ENCODE measurements at regions not wholly inside any gene's neighbourhood (a gene's known extent, or its start where the extent isn't known, plus 50 kb on each side); places are given as distances from the start of the nearest gene placed in this dataset.
"Not testable (repeated sequence)": the region's sequence is repeated elsewhere in the genome, so short reads cannot be mapped to it uniquely, and the experiment has no call there.

DNA sequence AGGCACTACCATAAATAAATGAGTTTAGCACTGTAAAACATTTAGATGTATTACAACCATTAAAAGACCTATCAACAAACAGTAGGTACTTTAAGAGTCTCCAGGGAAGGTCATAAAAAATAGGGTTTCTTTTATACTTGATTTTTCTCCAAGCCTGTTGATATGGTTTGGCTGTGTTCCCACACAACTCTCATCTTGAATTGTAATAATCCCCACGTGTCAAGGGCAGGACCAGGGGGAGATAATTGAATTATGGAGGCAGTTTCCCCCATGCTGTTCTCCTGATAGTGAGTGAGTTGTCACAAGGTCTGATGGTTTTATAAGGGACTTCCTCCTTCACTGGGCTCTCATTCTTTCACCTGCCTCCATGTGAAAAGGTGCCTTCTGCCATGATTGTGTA lies 468.9 kb upstream of the UBE2E2 start:
- no peak for DNase-seq (ENCODE audit: low read depth)

DNA sequence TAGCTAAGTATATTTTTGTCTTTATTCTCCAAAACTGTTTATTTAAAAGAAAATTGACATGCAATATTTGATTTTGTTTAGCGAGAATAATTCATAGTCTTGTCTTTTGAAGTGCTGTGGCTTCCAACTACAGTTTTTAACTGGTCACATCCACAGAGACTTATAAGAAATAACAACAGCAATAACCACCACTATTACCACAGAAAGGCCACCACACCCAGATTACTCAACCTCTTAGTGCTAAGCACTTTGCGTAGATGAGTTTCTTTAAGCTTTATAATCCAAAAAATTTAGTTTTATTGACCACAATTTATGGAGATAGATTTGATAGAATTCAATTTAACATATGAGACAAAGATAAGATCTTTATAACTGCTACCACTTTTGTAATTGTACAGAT lies 468.4 kb upstream of the UBE2E2 start:
- no peak for DNase-seq (ENCODE audit: low read depth)

DNA sequence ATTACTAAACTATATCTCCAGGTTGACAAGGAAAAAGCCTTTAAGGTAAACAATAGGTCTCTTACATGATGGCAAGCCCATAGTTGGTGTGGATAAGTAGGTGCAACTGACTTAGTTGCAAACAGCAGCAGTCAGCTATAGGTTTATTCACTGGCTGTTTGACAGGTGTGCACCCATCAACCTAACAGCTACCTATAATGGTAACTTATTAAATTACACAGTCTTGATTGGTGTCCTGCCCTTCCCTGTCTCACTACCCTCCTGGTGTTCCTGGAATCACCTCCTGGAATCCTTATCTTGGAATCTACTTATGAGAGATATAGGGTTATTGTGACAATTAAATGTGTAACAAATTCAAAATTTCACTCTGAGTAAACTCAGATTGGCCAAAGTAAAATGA lies 467.8 kb upstream of the UBE2E2 start:
- no peak for DNase-seq (ENCODE audit: low read depth)

DNA sequence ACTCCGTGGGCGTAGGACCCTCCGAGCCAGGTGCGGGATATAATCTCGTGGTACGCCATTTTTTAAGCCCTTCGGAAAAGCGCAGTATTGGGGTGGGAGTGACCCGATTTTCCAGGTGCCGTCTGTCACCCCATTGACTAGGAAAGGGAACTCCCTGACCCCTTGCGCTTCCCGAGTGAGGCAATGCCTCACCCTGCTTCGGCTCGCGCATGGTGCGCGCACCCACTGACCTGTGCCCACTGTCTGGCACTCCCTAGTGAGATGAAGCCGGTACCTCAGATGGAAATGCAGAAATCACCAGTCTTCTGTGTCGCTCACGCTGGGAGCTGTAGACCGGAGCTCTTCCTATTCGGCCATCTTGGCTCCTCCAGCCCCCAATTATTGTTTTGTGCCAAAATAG lies 459.7 kb upstream of the UBE2E2 start:
- not testable (repeated sequence) for DNase-seq (ENCODE audit: low read depth)

DNA sequence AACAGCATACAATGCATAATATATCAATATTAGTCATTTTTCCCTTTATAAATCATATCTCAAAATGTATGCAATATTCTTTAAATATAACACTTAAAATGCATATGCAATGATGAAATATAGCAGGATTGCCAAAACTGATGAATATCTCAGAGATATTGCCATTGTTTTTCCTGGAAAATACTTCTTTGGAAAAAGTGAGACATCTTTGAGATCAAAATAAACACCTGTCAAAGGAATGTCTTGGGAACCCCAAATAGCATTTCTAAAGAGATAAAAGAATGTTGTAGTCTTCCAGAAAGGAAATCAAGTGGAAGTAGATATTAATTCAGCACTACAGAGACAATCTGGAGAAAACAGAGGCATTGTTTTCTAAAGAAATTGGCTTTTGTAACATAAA lies 457.8 kb upstream of the UBE2E2 start:
- no peak for DNase-seq (ENCODE audit: low read depth)

DNA sequence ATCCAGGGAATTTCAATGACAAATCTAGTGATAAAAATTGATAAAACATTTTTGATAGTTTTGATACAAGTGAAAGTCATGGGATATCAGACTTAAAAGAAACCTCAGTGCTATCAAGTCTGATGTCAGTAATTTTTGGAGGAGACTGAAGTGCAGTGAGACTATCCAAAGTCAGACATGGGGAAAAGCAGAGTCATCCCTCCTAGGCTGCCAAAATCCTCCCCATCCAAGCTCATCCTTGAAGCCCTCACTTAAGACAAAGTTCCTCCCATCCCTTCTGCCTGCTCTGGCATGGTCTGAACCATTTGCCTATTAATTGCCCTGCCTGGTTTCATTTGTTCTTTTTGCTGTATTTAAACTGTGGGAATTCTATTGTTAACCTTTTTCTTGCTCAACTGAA lies 456.9 kb upstream of the UBE2E2 start:
- no peak for DNase-seq (ENCODE audit: low read depth)

DNA sequence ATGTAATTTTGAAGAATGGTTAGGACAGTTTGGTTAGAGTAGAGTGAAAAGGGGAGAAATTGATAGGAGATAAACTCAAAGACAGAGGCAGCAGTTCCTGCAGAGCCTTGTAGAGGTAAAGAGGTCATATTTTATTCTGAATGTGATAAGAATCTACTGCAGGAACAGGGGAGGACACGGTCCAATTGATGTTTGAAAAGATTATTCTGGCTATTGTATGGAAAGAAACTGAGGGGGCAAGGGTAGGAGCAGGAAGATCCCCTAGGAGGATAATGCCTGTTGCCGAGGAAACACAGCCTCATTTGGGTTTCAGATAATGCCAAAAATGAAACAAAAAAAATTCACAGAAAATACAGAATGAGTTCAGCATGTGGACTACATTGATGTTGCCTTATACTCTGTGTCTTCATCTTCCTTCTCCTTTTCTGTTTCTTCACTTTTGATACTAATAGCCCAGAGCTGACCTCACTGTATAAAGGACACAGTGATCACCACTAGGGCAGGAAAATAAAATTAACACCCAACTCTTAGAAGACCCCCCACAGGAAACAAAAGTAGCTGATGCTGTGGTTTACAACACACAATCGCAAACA lies 454.6 kb upstream of the UBE2E2 start:
- DNase-seq (ENCODE audit: low read depth) = no peak

DNA sequence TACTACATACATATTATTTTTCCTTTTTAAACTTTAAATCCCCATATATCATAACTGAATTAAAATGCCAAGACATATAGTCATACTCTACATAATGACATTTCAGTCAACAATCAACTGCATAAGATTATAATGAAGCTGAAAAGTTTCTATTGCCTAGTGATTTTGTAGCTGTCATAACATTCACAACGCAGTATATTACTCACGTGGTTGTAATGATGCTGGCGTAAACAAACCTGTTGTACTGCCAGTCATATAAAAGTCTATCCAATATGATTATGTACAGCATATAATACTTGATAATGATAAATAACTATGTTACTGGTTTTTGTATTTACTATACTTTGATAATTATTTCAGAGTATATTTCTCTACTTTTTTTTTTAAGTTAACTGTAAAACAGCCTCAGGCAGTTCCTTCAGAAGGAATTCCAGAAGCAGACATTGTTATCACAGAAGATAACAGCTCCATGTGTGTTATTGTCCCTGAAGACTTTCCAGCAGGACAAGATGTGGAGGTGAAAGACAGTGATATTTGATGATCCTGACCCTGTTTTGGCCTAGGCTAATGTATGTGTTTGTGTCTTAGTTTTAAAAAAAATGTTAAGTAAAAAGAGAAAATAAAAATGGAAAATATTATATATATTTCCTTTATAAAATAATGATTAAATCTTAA lies 443.4 kb upstream of the UBE2E2 start:
- no peak for DNase-seq (ENCODE audit: low read depth)

DNA sequence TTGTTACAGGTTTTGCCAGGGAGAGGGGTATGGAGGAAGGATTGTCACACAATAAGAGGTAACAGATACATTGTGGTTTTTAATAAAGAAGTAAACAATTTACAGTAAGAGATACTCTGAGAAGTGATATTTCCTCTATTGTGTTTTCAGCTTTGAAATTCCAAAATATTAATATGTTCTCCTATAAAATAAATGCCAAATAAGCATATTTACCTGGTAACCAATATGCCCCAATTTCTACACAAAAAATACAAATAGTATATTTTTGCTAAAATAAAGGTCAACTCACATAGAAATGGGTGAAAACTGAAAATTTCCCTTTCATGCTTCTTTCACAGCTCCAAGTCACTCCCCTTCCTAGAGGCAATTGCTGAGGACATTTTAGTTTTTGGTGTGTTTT lies 437.4 kb upstream of the UBE2E2 start:
- no peak for DNase-seq (ENCODE audit: low read depth)

DNA sequence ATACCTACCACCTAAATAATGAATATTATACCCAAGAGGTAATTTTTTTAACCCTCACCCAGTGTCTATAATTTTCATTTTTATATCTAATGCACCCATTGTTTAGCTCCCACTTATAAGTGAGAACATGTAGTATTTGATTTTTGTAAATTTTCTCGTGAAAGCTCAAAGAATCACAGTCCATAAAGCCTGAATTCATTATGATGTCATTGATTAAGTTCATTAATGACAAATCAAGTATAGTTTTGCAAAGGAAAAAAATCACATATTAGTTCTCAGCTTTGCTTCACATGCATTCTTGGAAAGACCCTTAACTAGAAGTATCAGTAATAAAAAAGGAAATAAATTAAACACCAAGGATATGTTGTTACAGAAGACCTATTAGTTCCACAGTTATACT lies 425.3 kb upstream of the UBE2E2 start:
- DNase-seq (ENCODE audit: low read depth) = no peak

DNA sequence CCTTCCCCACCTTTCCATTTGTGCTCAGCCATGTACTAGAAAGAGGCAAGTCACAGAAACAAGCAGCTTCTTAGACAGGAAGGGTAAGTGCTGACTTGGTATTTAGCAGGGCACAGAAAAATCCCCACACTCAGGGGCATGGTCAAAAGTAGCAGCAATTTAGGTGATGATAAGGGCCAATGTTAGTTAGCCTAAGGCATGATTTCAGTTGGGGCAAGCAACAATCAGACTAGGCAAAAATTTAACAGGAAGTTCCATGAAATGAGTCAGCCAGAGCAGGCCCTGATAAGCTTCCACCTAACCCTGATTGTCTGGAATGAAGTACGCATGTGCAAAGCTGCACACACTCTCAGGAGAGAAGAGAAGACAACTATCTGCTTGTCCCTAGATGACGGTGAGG lies 423.4 kb upstream of the UBE2E2 start:
- DNase-seq (ENCODE audit: low read depth) = no peak

DNA sequence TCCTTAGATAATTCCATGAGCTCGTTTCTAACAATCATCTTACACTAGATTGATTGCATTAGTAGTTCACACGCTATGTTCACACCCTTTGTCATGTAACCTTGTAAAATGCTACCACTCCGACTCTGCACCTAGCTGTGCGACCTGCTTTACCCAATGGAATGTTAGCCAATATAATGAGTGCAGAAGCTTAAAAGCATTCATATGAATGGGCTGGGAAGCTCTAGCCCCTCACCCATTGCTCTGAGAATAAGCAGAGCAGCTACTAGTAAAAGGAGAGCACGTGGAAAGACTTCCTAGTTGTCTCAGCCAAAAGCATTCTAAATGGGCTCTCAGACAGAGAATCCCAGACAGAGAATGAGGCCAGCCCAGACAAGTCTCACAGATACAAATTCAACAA lies 410.6 kb upstream of the UBE2E2 start:
- no peak for DNase-seq (ENCODE audit: low read depth)

DNA sequence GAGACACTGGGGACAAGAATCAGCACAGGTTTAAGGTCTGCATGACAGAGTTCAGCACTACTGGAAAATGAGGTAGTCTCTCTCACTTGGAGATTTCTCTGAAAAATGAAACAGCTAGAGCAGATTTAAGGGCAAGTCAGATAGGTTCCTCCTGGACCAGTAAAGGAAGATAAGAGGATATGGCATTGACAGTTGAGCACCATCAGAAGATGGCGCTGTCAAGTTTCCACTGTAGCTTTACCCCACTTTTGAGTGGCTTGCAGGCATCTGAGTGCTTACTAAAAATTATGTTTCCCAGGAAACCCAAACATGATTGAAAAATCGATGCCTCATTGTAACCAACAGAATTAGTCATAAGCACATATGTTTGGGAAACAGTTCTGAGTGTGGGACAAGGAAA lies 407.2 kb upstream of the UBE2E2 start:
- DNase-seq (ENCODE audit: low read depth) = no peak

DNA sequence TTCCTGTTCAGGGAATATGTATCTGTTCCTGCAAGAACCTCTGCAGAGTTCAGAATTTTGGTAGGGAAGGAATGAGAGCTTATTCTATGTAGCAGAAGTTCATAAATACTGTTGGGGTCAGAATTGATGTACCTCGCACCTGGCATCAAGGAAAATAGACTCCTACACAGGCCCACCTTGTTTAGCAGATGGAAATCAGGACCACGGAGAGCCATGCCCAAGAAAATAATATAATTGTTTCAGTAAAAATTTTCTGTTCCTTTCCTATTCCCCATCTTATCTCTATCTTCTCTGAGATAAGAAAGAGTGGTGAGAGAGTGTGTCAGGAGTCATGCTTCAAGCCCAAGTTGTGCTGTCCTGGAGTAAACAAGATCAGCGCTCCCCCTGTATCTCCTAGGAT lies 404.7 kb upstream of the UBE2E2 start:
- no peak for DNase-seq (ENCODE audit: low read depth)

DNA sequence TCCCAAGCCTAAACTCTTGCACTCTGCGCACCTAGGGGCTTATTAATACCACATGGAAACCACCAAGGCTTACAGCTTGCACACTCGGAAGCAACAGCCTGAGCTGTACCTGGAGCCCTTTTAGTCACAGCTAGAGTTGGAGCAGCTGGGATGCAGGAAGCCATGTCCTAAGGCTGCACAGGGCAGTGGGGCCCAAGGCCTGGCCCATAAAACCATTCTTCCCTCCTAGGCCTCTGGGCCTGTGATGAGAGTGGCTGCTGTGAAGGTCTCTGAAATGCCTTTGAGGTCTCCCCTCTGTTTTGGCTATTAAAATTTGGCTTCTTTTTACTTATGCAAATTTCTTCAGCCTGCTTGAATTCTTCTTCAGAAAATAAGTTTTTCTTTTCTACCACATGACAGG lies 383.9 kb upstream of the UBE2E2 start:
- DNase-seq (ENCODE audit: low read depth) = no peak

DNA sequence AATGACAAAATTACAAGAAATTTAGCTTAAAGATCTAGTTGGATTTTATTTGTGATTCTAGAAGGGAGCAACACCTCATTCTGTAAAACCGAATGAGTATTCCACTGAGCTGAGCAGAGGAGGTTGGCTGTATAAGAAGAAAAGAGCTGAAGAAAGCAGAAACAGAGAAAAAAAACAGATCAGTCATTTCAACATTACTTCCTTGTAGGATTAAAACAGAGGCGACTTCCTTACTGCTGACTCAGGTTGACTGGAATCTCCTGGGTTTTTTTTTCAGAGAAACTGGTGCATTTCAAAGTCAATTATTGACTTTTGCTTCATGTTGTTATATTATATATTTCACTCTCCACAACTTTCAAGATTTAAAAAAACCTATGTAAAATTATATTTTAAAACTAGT lies 368.1 kb upstream of the UBE2E2 start:
- DNase-seq (ENCODE audit: low read depth) = peak; percentile 0

DNA sequence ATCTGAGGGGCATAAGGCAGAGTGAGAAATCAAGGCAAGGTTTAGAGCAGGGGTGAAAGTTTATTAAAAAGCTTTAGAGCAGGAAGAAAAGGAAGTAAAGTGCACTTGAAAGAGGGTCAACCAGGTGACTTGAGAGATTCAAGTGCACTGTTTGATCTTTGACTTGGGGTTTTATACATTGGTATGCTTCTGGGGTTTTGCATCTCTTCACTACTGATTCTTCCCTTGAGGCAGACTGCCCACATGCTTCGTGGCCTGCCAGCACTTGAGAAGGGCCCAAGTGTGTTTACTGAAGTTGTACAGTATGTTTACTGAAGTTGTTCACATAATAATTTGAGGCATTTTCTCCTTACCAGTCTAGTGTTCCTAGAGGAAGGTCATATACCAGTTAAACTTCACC lies 367.0 kb upstream of the UBE2E2 start:
- DNase-seq (ENCODE audit: low read depth) = no peak

DNA sequence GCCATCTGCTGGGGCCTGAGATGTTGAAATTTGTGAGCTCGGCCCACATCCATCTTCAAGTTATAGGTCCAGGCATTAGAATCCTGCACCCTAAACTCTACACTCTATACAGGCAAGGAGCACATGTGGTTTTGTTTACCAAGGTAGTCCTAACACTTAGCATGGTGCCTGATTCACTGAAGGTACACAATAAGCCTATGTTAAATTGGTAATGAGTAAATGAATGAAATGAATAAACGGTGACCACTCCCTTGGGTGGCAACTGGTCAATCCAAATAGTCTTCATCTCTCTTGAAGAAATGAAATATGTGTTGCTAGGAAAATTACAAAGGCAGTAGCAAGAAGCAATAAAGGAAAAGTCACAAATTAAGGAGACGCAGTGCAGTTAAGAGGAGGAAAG lies 359.3 kb upstream of the UBE2E2 start:
- DNase-seq (ENCODE audit: low read depth) = no peak

DNA sequence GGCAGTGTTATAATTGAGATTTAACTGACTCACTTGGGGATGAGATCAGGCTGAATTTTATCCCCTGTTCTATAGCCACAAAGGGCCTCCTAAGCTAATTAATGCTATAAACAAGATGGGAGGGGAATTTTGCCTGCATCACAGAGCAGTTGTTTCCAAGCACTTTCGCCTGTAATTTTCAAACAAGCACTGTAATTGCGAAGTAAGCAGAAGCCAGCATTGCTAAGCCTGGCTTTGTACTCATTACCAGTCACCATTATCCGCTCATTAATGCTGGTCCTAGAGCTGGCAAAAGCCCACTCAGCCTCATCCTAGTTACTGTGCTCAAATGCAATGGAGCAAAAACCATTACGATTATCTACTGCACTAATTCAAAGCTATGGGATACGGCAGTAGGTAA lies 356.6 kb upstream of the UBE2E2 start:
- DNase-seq (ENCODE audit: low read depth) = no peak

DNA sequence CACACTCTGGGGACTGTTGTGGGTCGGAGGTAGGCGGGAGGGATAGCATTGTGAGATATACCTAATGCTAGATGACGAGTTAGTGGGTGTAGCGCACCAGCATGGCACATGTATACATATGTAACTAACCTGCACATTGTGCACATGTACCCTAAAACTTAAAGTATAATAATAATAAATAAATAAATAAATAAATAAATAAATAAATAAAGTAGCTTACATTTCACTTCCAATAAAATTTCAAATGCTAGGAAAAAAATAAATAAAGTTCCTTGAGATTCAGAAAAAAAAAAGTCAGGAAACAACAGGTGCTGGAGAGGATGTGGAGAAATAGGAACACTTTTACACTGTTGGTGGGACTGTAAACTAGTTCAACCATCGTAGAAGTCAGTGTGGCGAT lies 353.5 kb upstream of the UBE2E2 start:
- DNase-seq (ENCODE audit: low read depth) = not testable (repeated sequence)

DNA sequence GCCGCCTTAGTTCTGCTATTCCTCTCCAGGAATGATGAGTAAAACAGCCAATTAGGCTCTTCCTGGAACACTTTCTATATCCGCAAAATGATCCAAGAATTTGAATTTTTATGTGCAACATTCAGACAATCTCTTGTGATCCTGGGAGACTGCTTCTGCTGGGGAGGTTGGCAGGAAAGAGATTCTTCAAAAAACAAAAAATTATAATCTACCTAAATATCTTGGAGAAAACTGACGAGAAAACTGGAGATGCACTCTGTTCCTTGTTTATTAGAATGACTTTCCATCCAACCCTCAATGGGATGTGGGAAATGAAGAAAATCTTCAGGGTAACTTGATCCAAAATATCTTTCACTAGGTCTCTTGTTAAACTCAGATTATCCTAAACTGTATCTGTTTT lies 346.3 kb upstream of the UBE2E2 start:
- DNase-seq (ENCODE audit: low read depth) = no peak

DNA sequence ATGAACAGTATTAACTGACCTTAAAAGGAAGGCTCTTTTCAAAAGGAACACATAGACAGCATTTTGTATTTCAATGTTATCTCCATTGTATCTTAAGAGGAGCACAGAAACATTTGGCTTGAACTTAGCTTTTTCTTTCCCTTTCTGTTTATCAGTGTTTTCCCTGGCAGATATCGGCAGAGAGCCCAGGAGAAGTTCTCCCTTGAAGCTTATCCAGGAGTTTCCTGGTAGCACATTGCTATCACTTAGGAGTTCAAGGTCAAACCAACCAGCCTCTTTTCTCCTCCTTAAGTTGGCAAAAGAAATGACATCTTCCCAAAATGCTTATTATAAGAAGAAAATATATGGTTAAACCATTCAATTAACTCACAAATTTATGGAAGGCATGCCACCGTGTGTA lies 344.6 kb upstream of the UBE2E2 start:
- no peak for DNase-seq (ENCODE audit: low read depth)

DNA sequence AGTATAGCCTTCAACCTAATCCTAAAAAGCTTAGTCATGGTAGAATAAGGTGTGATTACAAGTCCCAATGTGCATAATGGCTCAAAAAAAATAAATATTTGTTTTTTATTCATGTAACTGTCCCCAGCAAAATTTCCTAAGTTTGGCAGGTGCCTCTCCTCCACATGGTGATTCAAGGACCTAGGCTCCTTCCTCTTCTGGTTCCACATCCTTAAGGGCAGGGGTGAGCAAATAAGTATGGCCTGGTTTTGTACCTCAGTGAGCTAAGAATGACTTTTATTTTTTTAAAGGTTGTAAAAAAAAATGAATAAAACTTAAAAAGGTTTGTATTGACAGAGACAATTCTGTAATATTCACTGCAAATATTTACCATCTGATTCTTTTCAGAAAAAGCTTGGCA lies 343.5 kb upstream of the UBE2E2 start:
- no peak for DNase-seq (ENCODE audit: low read depth)

DNA sequence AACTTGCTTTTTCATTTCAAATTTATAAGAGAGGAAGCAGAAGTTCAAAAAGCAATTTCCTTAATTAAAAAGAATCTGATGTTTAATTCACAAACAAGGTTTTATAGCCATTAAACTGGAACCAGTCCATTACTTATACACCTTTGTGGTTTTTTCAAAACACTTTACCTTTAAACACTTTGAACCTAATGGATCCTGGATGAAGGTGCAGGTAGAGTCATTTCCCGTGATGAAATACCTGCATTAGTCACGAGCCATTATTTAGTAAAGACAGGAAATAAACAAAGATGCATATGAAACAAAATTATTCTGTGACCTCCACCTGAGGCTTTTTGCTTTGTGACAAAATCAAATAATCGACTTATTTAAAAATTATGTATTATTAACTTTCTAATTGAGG lies 341.7 kb upstream of the UBE2E2 start:
- DNase-seq (ENCODE audit: low read depth) = no peak
